ENCODE measurements at regions not wholly inside any gene's neighbourhood (a gene's known extent, or its start where the extent isn't known, plus 50 kb on each side); places are given as distances from the start of the nearest gene placed in this dataset.

DNA sequence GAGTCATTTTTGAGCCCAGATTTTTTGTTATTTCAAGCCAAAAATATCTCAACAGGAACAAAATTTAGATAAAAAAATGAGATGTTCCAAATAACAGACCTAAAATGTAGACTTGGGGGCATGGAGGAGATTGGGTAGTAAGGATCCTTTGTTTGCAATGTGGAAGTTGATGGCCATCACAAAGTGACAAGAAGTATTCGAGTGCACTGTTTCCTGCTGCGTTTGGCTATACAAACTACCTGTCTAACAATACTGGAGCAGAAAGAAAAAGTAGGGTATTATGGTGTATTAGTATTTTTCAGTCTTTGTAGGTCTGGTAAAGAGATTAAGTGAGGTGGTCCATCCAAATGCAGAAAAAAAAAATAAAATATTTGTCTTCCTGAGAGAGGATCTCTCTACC, 284.2 kb downstream of the C3orf38 start:
- no peaks in the 10 kb centered on the region for H3K4me1 Mint-ChIP-seq (ENCODE audit: low read depth)
- H3K36me3 Mint-ChIP-seq (ENCODE audit: insufficient read depth) = no peaks in the 10 kb centered on the region
- H3K27me3 Mint-ChIP-seq = no peaks in the 10 kb centered on the region
- DNase-seq (ENCODE audit: low spot score, unreplicated experiment) = no peak
- H3K4me3 Mint-ChIP-seq (ENCODE audit: low read depth) = no peak overlapping the region
- H3K9me3 Mint-ChIP-seq (ENCODE audit: low read depth) = no peaks in the 10 kb centered on the region
- H3K27ac Mint-ChIP-seq = no peak overlapping the region
- TF ChIP-seq, protein P1, sequence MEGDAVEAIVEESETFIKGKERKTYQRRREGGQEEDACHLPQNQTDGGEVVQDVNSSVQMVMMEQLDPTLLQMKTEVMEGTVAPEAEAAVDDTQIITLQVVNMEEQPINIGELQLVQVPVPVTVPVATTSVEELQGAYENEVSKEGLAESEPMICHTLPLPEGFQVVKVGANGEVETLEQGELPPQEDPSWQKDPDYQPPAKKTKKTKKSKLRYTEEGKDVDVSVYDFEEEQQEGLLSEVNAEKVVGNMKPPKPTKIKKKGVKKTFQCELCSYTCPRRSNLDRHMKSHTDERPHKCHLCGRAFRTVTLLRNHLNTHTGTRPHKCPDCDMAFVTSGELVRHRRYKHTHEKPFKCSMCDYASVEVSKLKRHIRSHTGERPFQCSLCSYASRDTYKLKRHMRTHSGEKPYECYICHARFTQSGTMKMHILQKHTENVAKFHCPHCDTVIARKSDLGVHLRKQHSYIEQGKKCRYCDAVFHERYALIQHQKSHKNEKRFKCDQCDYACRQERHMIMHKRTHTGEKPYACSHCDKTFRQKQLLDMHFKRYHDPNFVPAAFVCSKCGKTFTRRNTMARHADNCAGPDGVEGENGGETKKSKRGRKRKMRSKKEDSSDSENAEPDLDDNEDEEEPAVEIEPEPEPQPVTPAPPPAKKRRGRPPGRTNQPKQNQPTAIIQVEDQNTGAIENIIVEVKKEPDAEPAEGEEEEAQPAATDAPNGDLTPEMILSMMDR (IDR thresholded peaks at IDR 0.05; ENCODE audit: unreplicated experiment) = no peak

DNA sequence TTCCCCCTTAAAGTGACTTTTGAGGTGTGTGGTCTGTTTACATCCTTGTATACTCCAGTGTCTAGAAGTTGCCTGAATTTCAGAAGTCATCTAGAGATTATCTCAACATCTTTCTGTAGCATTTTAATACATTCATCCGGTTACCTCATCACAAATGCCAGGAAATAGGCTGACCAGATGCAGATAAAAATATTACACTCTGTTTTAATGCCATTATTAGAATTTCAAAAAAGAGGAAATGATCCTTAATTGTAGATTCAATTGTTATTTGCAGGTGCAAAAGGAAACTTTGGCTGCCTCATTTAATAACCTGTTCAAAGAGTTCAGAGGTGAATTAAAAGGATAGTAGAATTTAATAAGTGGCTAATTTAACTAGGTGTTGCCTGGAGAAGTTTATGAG, 290.9 kb downstream of the C3orf38 start:
- H3K4me1 Mint-ChIP-seq (ENCODE audit: low read depth) = no peaks in the 10 kb centered on the region
- H3K27me3 Mint-ChIP-seq = no peaks in the 10 kb centered on the region
- no peaks in the 10 kb centered on the region for H3K36me3 Mint-ChIP-seq (ENCODE audit: insufficient read depth)
- no peak overlapping the region for H3K4me3 Mint-ChIP-seq (ENCODE audit: low read depth)
- DNase-seq (ENCODE audit: low spot score, unreplicated experiment) = no peak
- H3K9me3 Mint-ChIP-seq (ENCODE audit: low read depth) = no peaks in the 10 kb centered on the region
- H3K27ac Mint-ChIP-seq = no peak overlapping the region
- TF ChIP-seq, protein P1 (IDR thresholded peaks at IDR 0.05; ENCODE audit: unreplicated experiment) = no peak

DNA sequence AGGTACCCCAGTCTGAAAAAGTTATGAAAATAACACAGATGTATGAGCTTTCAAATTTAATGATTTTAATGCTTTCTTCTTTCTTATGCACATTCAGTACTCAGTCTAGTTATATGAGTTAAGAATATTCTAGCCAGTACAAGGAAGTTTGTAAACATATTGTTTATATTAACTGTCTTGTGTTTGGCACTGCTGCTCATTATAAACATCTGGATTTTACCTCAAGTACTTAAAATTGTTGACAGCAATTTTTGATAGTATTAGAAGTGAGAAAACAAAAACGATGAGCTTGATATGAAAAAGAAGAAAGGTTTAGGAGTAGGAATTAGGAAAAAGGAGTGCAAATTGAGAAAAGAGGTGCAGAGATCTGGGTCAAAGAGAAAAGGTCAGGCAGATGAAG, 293.3 kb downstream of the C3orf38 start:
- TF ChIP-seq, protein P1 (IDR thresholded peaks at IDR 0.05; ENCODE audit: unreplicated experiment) = no peak
- H3K36me3 Mint-ChIP-seq (ENCODE audit: insufficient read depth) = no peaks in the 10 kb centered on the region
- no peaks in the 10 kb centered on the region for H3K27me3 Mint-ChIP-seq
- H3K4me1 Mint-ChIP-seq (ENCODE audit: low read depth) = no peaks in the 10 kb centered on the region
- no peak overlapping the region for H3K4me3 Mint-ChIP-seq (ENCODE audit: low read depth)
- no peak overlapping the region for H3K27ac Mint-ChIP-seq
- DNase-seq (ENCODE audit: low spot score, unreplicated experiment) = no peak
- no peaks in the 10 kb centered on the region for H3K9me3 Mint-ChIP-seq (ENCODE audit: low read depth)

DNA sequence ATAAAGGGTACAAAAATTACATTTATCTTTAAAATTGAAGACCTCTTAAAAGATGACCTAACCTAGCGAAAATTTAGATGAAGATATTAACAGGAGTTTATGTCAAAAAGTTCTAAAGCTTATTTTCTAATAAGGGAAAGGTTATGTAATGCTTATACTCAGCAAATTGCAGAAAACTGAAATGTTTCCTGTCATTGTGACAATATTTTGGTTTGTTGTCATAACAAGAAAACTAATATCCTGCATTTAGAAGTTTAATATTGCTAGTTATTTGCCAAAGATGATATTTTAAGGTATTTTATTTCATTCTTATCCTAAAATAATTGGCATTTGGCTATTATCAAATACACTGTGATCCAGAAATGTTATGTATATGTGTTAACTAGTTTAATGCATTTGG, 294.5 kb downstream of the C3orf38 start:
- Mint-ChIP-seq H3K4me3 (ENCODE audit: low read depth) (no peak overlapping the region), H3K27me3 (no peaks in the 10 kb centered on the region), H3K27ac (no peak overlapping the region), H3K9me3 (ENCODE audit: low read depth) (no peaks in the 10 kb centered on the region), H3K36me3 (ENCODE audit: insufficient read depth) (no peaks in the 10 kb centered on the region), H3K4me1 (ENCODE audit: low read depth) (no peaks in the 10 kb centered on the region)
- no peak for DNase-seq (ENCODE audit: low spot score, unreplicated experiment)
- TF ChIP-seq, protein P1 (IDR thresholded peaks at IDR 0.05; ENCODE audit: unreplicated experiment) = no peak

DNA sequence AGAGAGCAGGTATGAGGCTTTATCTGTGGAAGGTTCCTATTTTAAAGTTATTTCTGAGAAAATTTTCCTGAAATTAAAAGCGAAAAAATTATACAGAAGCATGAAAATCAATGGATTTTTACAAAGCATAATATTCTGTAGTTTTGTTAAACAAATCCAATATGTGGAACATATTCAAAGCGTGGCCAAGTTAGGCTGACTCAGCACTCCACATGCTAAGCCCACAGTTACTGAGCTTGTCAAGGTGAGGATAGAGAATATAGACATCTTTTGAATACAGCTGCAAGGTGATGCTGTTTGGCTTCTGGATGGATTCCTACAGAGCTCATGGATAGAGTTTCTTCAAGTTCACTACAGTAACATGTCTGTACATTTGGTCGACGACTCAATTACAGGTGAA, 302.5 kb downstream of the C3orf38 start:
- Mint-ChIP-seq H3K27ac (no peak overlapping the region), H3K4me3 (ENCODE audit: low read depth) (no peak overlapping the region), H3K27me3 (no peaks in the 10 kb centered on the region), H3K9me3 (ENCODE audit: low read depth) (no peaks in the 10 kb centered on the region), H3K4me1 (ENCODE audit: low read depth) (peaks cover 2% of the 10 kb centered on the region), H3K36me3 (ENCODE audit: insufficient read depth) (no peaks in the 10 kb centered on the region)
- no peak for DNase-seq (ENCODE audit: low spot score, unreplicated experiment)
- TF ChIP-seq, protein P1 (IDR thresholded peaks at IDR 0.05; ENCODE audit: unreplicated experiment) = no peak

Data from progenitor cell of endocrine pancreas (in vitro differentiated cells).